ENCODE measurements at regions not wholly inside any gene's neighbourhood (a gene's known extent, or its start where the extent isn't known, plus 50 kb on each side); places are given as distances from the start of the nearest gene placed in this dataset.

GRCh38 chr13:40261947-40262346 lies 404.5 kb downstream of the FOXO1 start:
- no peaks in the 10 kb centered on the region for H3K4me1 ChIP-seq
- Mint-ChIP-seq H3K27ac (ENCODE audit: unreplicated experiment) (no peak overlapping the region), H3K4me1 (ENCODE audit: low read depth, unreplicated experiment) (peaks cover 13% of the 10 kb centered on the region), H3K36me3 (ENCODE audit: insufficient read depth, unreplicated experiment) (no peaks in the 10 kb centered on the region), H3K4me3 (ENCODE audit: unreplicated experiment) (no peak overlapping the region), H3K9me3 (ENCODE audit: unreplicated experiment) (no peaks in the 10 kb centered on the region), H3K27me3 (ENCODE audit: insufficient read depth, unreplicated experiment) (peaks cover 2% of the 10 kb centered on the region)
- no TSS peak for BruUV-seq (replicated peaks)
- H3K9me3 ChIP-seq, result no peaks in the 10 kb centered on the region
- H3K27me3 ChIP-seq (replicated peaks; ENCODE audit: control insufficient read depth, insufficient read depth, low read length), result no peaks in the 10 kb centered on the region
- no peaks in the 10 kb centered on the region for H3K36me3 ChIP-seq (ENCODE audit: control insufficient read depth, insufficient read depth, low read length)
- no peak overlapping the region for H3K4me3 ChIP-seq (ENCODE audit: low read depth, low read length)
- intact Hi-C loops (cut with micrococcal nuclease; ENCODE audit: unreplicated experiment), result no loop called here
- ChIA-PET POLR2A (no interaction called here), CTCF (no interaction called here)
- DNase-seq, result no peak
- TF ChIP-seq CTCF (IDR thresholded peaks at IDR 0.05; ENCODE audit: insufficient read depth in 1 of 2, low read depth in 1 of 2, low read length in 1 of 2, severe bottlenecking in 1 of 2, unreplicated experiment in 1 of 2), result no peak

DNA sequence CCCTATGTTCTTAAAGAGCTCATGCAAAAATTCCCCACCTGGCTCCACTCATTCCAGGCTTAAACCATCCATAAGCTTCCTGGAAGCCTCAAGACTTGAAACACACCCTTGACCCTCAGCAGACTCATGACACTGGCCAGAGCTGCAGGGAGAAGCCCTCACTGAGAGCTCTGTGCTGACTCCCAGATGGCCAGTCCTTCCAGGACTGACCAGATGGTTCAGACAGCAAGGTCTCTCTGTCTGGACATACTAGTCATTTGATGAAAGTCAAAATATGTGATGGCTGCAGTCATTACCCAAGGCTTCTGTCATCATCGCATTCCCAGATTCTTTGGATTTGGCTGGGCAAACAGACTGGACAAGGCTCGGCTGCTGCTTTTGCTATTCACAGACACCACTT lies 397.4 kb downstream of the FOXO1 start:
- Mint-ChIP-seq H3K27ac (ENCODE audit: unreplicated experiment) (no peak overlapping the region), H3K4me1 (ENCODE audit: low read depth, unreplicated experiment) (no peaks in the 10 kb centered on the region), H3K9me3 (ENCODE audit: unreplicated experiment) (no peaks in the 10 kb centered on the region), H3K27me3 (ENCODE audit: insufficient read depth, unreplicated experiment) (no peaks in the 10 kb centered on the region), H3K4me3 (ENCODE audit: unreplicated experiment) (no peak overlapping the region), H3K36me3 (ENCODE audit: insufficient read depth, unreplicated experiment) (no peaks in the 10 kb centered on the region)
- H3K27me3 ChIP-seq (replicated peaks; ENCODE audit: control insufficient read depth, insufficient read depth, low read length), result no peaks in the 10 kb centered on the region
- H3K4me1 ChIP-seq, result no peaks in the 10 kb centered on the region
- POLR2A ChIA-PET, result no interaction called here
- H3K4me3 ChIP-seq (ENCODE audit: low read depth, low read length), result no peak overlapping the region
- no peaks in the 10 kb centered on the region for H3K36me3 ChIP-seq (ENCODE audit: control insufficient read depth, insufficient read depth, low read length)
- no peak for DNase-seq
- TF ChIP-seq CTCF (IDR thresholded peaks at IDR 0.05; ENCODE audit: insufficient read depth in 1 of 2, low read depth in 1 of 2, low read length in 1 of 2, severe bottlenecking in 1 of 2, unreplicated experiment in 1 of 2), result no peak
- CTCF ChIA-PET, result no interaction called here
- H3K9me3 ChIP-seq, result no peaks in the 10 kb centered on the region
- BruUV-seq (replicated peaks), result no TSS peak
- intact Hi-C loops (cut with micrococcal nuclease; ENCODE audit: unreplicated experiment), result no loop called here

DNA sequence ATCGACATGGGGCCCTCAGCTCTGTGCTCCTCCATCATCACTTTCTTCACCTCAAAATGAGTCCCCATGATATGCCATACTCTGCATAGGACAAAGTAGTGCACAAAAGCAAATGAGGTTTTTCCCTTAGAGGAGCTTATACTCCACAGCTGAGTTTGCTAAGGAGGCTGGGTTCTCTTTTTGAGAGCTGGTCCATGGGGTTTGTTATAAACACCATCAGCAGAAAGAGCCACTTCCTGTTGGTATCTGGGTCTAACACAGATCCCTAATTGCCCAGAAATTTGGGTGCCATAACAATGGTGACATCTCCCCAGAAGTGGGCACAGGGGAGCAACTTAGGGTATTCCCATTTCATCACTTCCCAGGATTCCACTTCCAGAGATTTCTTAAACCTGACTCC lies 395.7 kb downstream of the FOXO1 start:
- Mint-ChIP-seq H3K4me1 (ENCODE audit: low read depth, unreplicated experiment) (no peaks in the 10 kb centered on the region), H3K9me3 (ENCODE audit: unreplicated experiment) (no peaks in the 10 kb centered on the region), H3K27ac (ENCODE audit: unreplicated experiment) (no peak overlapping the region), H3K4me3 (ENCODE audit: unreplicated experiment) (no peak overlapping the region), H3K27me3 (ENCODE audit: insufficient read depth, unreplicated experiment) (no peaks in the 10 kb centered on the region), H3K36me3 (ENCODE audit: insufficient read depth, unreplicated experiment) (no peaks in the 10 kb centered on the region)
- ChIA-PET CTCF (no interaction called here), POLR2A (no interaction called here)
- Histone ChIP-seq H3K9me3 (no peaks in the 10 kb centered on the region), H3K27me3 (replicated peaks; ENCODE audit: control insufficient read depth, insufficient read depth, low read length) (no peaks in the 10 kb centered on the region), H3K4me3 (ENCODE audit: low read depth, low read length) (no peak overlapping the region), H3K4me1 (no peaks in the 10 kb centered on the region), H3K36me3 (ENCODE audit: control insufficient read depth, insufficient read depth, low read length) (no peaks in the 10 kb centered on the region)
- TF ChIP-seq CTCF (IDR thresholded peaks at IDR 0.05; ENCODE audit: insufficient read depth in 1 of 2, low read depth in 1 of 2, low read length in 1 of 2, severe bottlenecking in 1 of 2, unreplicated experiment in 1 of 2), result no peak
- intact Hi-C loops (cut with micrococcal nuclease; ENCODE audit: unreplicated experiment), result no loop called here
- no peak for DNase-seq
- BruUV-seq (replicated peaks), result no TSS peak

Measured in Caco-2 (cell line).